GM21515 (cell line): ENCODE measurements at regions not wholly inside any gene's neighbourhood (a gene's known extent, or its start where the extent isn't known, plus 50 kb on each side); places are given as distances from the start of the nearest gene placed in this dataset.
"Not testable (repeated sequence)": the region's sequence is repeated elsewhere in the genome, so short reads cannot be mapped to it uniquely, and the experiment has no call there.

Experiments
- ATAC-seq: cut with Tn5 transposase; IDR thresholded peaks from one replicate; pipeline ENCODE4 v1.9.1; 2021; ENCODE audit not compliant: unreplicated experiment

DNA sequence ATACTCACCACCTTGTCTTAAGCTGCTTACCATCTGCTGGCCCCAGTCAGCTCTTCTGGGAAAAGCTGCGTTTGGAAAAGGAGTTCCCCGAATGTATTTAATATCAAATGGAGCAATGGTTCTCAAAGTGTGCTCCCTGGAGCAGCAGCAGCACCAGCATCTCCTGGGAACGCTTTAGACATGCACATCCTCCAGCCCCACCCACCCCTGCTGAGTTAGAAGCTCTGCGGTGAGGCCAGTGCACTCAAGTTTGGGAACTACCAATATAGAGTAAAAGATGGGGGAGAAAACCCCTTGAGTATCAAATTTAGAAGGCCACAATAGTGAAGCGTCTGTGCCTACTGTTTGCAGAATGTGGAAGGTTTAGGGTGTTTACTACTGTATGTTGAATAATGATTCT lies 124.0 kb upstream of the TOPAZ1 start:
- no peak for ATAC-seq

GRCh38 chr3:44120721-44121582 lies 120.7 kb upstream of the TOPAZ1 start:
- ATAC-seq, result no peak

- no peak for ATAC-seq
Measured at GRCh38 chr3:44125246-44125645, 116.4 kb upstream of the TOPAZ1 start.

GRCh38 chr3:44125882-44126281 lies 115.8 kb upstream of the TOPAZ1 start:
- no peak for ATAC-seq

GRCh38 chr3:44128057-44128775 lies 113.5 kb upstream of the TOPAZ1 start:
- no peak for ATAC-seq

DNA sequence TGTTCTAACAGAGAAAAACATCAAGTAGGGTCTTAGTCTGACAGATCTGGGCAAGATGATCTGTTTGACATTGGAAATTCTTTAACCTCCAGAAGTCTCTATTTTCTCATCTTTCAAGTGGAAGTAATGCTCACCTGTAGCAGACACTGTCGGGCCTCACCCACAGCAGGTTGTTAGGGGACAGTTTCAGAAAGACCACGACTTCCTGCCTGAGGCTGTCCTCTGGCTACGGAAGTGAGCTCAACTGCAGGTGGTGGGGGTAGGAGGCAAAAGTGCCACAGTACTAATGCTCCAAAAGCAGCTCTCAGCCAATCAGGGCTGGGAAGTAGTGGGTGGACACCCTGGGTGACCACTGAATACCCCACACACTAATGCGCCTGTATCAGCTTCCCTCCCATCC lies 111.4 kb upstream of the TOPAZ1 start:
- ATAC-seq, result no peak

- no peak for ATAC-seq
Measured at GRCh38 chr3:44132061-44132460, 109.6 kb upstream of the TOPAZ1 start.

- ATAC-seq, result no peak
Measured at GRCh38 chr3:44132593-44132992, 109.1 kb upstream of the TOPAZ1 start.

GRCh38 chr3:44136421-44136820 lies 105.3 kb upstream of the TOPAZ1 start:
- ATAC-seq, result no peak

DNA sequence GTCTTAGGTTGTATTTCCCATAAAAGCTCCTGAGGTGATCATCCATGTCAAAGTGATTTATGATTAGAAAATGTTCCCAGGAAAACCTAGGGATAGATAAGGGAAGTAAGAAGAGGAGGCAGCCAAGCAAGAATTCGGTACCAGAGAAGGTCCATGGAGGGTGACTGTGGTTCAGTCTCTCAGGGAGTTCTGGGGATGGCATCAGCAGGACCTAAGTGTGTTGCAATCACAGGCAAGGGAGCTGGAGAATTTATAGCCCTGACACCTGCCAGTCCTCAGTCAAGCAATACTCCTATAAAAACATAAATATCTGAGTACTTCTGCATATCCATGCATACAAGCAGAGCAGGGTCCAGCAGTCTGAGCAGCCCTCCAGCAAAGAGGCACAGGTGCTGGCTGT lies 95.6 kb upstream of the TOPAZ1 start:
- no peak for ATAC-seq

GRCh38 chr3:44159696-44160300 lies 81.9 kb upstream of the TOPAZ1 start:
- no peak for ATAC-seq

DNA sequence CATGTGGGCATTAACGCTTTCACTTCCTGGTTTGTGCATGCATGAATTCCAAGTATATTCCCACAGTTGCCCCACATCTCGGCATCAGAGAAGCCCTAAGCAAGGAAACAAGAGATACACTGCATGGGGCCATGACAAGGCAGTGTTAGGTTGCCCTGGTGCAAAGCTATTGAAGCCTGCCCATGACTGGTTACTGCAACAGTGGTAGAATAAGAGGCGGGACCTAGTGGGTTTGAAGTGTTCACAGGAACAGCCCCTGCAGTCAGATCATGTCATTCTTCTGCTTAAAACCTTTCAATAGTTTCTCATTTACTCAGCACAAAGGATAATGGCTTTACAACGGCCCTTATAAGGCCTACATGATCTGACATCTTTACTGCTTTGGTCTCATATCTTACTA lies 80.9 kb upstream of the TOPAZ1 start:
- no peak for ATAC-seq

DNA sequence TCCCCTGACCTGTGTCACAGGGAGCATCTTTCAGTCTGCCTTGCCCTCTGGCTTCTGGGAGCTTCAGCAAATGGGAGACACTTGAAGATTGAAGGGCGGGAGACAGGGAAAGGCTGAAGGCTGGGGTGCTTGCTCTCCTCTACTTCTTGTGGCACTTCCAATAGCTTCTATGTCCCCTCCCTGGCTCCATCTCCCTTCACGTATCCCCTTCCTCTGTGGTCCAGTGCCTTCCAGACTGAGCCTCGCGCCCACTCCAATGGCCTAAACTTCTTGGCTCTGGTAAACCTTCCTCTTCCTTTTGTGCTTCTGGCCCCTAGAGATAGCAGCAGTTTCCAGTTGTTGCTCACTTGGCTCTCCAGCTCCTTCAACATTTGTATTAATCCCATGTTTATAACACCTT lies 69.8 kb upstream of the TOPAZ1 start:
- ATAC-seq, result no peak

DNA sequence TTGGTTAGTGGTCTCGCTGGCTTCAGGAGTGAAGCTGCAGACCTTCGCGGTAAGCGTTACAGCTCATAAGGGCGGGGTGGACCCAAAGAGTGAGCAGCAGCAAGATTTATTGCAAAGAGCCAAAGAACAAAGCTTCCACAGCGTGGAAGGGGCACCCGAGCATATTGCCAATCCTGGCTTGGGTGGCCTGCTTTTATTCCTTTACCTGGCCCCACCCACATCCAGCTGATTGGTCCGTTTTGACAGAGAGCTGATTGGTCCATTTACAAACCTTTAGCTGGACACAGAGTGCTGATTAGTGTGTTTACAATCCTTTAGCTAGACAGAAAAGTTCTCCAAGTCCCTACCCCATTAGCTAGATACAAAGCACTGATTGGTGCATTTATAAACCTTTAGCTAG lies 69.0 kb upstream of the TOPAZ1 start:
- ATAC-seq, result not testable (repeated sequence)

- no peak for ATAC-seq
Measured at GRCh38 chr3:44173263-44173662, 68.4 kb upstream of the TOPAZ1 start.

GRCh38 chr3:44175070-44175469 lies 66.6 kb upstream of the TOPAZ1 start:
- no peak for ATAC-seq

DNA sequence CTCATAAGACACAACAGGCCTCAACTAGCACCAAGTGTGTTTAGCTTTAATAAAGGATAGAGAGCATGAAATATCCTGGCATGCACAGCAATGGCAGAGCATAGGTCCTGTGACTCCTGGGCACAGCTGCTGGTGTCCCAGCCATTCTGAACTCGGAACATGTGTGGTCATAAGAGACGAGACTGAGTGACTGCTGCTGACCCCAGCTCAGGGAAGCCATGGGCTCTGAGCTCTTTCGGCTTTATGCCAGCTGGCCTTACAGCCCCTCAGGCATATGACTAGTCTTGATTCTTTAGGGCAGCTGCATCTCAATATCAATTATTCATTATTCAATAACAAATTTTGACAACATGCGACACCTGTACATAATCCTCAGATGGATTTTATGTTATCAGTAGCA lies 62.4 kb upstream of the TOPAZ1 start:
- ATAC-seq, result no peak

GRCh38 chr3:44184319-44184953 lies 57.2 kb upstream of the TOPAZ1 start:
- no peak for ATAC-seq

- ATAC-seq, result no peak
Measured at GRCh38 chr3:44185396-44185915, 56.2 kb upstream of the TOPAZ1 start.

GRCh38 chr3:44186111-44186672 lies 55.5 kb upstream of the TOPAZ1 start:
- no peak for ATAC-seq

GRCh38 chr3:44186712-44187111 lies 55.0 kb upstream of the TOPAZ1 start:
- no peak for ATAC-seq
